Ishikawa (cell line): ENCODE measurements at regions not wholly inside any gene's neighbourhood (a gene's known extent, or its start where the extent isn't known, plus 50 kb on each side); places are given as distances from the start of the nearest gene placed in this dataset.

Experiments used
- CREB1 ChIP-seq: IDR thresholded peaks from 2 replicates; pipeline ENCODE4 v1.6.1; 2012; ENCODE audit warnings: low read depth
- MAX ChIP-seq: IDR thresholded peaks from 2 replicates; pipeline ENCODE4 v1.6.1; 2012
- NFIC ChIP-seq: IDR thresholded peaks from 2 replicates; pipeline ENCODE4 v1.6.1; 2012
- RAD21 ChIP-seq: IDR thresholded peaks from 2 replicates; pipeline ENCODE4 v1.6.1; 2012; ENCODE audit warnings: low read depth
- REST ChIP-seq: IDR thresholded peaks from 2 replicates; pipeline ENCODE4 v1.6.1; 2012; ENCODE audit warnings: low read depth, mild to moderate bottlenecking
- USF1 ChIP-seq: IDR thresholded peaks from 2 replicates; pipeline ENCODE4 v1.6.1; 2012

- TF ChIP-seq RAD21 (no peak), REST (no peak), CREB1 (no peak), USF1 (no peak), NFIC (no peak), MAX (no peak)
Observed at GRCh38 chr7:65798111-65799075, 74.5 kb upstream of the VKORC1L1 start.
